Iris pigment epithelial cell (primary cell): ENCODE measurements at regions not wholly inside any gene's neighbourhood (a gene's known extent, or its start where the extent isn't known, plus 50 kb on each side); places are given as distances from the start of the nearest gene placed in this dataset.

ENCODE experiments used
- DNase-seq: peaks from one replicate; pipeline ENCODE4 v3.0.0-alpha.2; 2011; ENCODE audit warnings: low read depth

- DNase-seq: no peak
Measured at GRCh38 chr7:53983480-53983879, 558.7 kb upstream of the VSTM2A start.

GRCh38 chr7:53984776-53985175, 557.4 kb upstream of the VSTM2A start:
- DNase-seq: no peak

GRCh38 chr7:53988376-53988775, 553.8 kb upstream of the VSTM2A start:
- DNase-seq: no peak

- no peak for DNase-seq
Measured at GRCh38 chr7:53993224-53993623, 549.0 kb upstream of the VSTM2A start.

- DNase-seq: no peak
Measured at GRCh38 chr7:53996876-53997275, 545.3 kb upstream of the VSTM2A start.

- no peak for DNase-seq
Measured at GRCh38 chr7:54014765-54015164, 527.4 kb upstream of the VSTM2A start.

GRCh38 chr7:54015251-54015650, 526.9 kb upstream of the VSTM2A start:
- no peak for DNase-seq

- no peak for DNase-seq
Measured at GRCh38 chr7:54037873-54038272, 504.3 kb upstream of the VSTM2A start.

GRCh38 chr7:54060643-54061042, 481.5 kb upstream of the VSTM2A start:
- no peak for DNase-seq

GRCh38 chr7:54066643-54067042, 475.5 kb upstream of the VSTM2A start:
- DNase-seq: no peak

- no peak for DNase-seq
Measured at GRCh38 chr7:54069843-54070242, 472.3 kb upstream of the VSTM2A start.

- DNase-seq: no peak
Measured at GRCh38 chr7:54072710-54073109, 469.5 kb upstream of the VSTM2A start.

GRCh38 chr7:54076616-54077015, 465.6 kb upstream of the VSTM2A start:
- DNase-seq: no peak

GRCh38 chr7:54080525-54080924, 461.6 kb upstream of the VSTM2A start:
- DNase-seq: no peak

GRCh38 chr7:54080971-54081370, 461.2 kb upstream of the VSTM2A start:
- DNase-seq: no peak

- no peak for DNase-seq
Measured at GRCh38 chr7:54084340-54084739, 457.8 kb upstream of the VSTM2A start.

GRCh38 chr7:54090652-54091213, 451.4 kb upstream of the VSTM2A start:
- DNase-seq: no peak

GRCh38 chr7:54091322-54091721, 450.9 kb upstream of the VSTM2A start:
- DNase-seq: no peak

- DNase-seq: no peak
Measured at GRCh38 chr7:54097886-54098285, 444.3 kb upstream of the VSTM2A start.

GRCh38 chr7:54109501-54109900, 432.7 kb upstream of the VSTM2A start:
- DNase-seq: no peak

GRCh38 chr7:54111814-54112511, 430.2 kb upstream of the VSTM2A start:
- no peak for DNase-seq

GRCh38 chr7:54112567-54112966, 429.6 kb upstream of the VSTM2A start:
- no peak for DNase-seq

GRCh38 chr7:54115028-54115763, 427.0 kb upstream of the VSTM2A start:
- no peak for DNase-seq
